ENCODE measurements at regions not wholly inside any gene's neighbourhood (a gene's known extent, or its start where the extent isn't known, plus 50 kb on each side); places are given as distances from the start of the nearest gene placed in this dataset.

GRCh38 chr2:120473522-120474271 is 127.8 kb downstream of the INHBB start:
- TF ChIP-seq CTCF (conservative IDR thresholded peaks at IDR 0.05; ENCODE audit: low read depth in 2 of 2) (no peak), REST (IDR thresholded peaks at IDR 0.05; ENCODE audit: unreplicated experiment) (no peak)
